GM19351 (cell line): ENCODE measurements at regions not wholly inside any gene's neighbourhood (a gene's known extent, or its start where the extent isn't known, plus 50 kb on each side); places are given as distances from the start of the nearest gene placed in this dataset.

ENCODE experiments used
- ATAC-seq: cut with Tn5 transposase; IDR thresholded peaks from one replicate; pipeline ENCODE4 v1.9.1; 2021; ENCODE audit warnings: mild to moderate bottlenecking, moderate library complexity; ENCODE audit not compliant: unreplicated experiment

- no peak for ATAC-seq
Measured at GRCh38 chr6:142558786-142559185, 257.0 kb downstream of the ADGRG6 start.

GRCh38 chr6:142561511-142562265 is 259.9 kb downstream of the ADGRG6 start:
- no peak for ATAC-seq

- no peak for ATAC-seq
Measured at GRCh38 chr6:142562865-142563264, 261.1 kb downstream of the ADGRG6 start.

DNA sequence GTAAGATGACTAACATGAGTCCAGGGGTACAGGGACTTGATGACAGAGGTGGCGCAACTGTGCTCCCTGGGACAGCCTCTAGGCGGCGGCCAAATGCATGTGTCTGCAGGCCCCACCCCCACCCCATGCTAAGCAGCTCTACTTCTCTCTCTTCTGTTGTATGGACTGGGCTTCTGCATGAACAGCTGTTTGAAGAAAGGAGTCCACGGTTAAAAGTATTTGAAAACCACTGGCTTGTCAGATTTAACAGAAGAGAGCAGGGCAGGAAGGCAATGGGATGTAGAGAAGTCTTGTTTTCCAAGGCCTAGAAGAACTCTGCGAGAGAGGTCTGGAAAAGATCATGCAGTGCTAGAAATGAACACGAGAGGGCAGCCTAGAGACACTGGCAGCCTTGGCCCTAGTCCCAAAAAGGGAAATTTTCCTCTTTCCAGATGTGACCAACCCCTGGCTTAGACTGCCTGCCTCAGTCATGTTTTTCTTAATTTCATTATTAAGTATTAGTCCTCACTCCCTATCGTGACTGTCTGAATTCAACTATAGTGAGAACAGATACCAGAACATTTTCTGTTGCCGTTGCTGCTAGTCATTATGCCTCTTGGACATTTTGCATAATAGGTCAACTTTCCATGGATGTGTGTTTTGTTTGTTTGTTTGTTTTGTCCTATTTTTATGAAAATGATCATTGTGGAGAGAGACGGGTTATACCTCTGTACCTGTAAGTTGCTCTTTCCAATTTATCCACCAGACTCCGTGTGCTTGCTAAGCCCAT is 265.0 kb downstream of the ADGRG6 start:
- ATAC-seq: peak; percentile 53

- no peak for ATAC-seq
Measured at GRCh38 chr6:142567461-142567860, 265.7 kb downstream of the ADGRG6 start.

- no peak for ATAC-seq
Measured at GRCh38 chr6:142568857-142569597, 267.2 kb downstream of the ADGRG6 start.

- no peak for ATAC-seq
Measured at GRCh38 chr6:142569676-142570075, 267.9 kb downstream of the ADGRG6 start.

GRCh38 chr6:142570221-142570671 is 268.4 kb downstream of the ADGRG6 start:
- ATAC-seq: no peak

- no peak for ATAC-seq
Measured at GRCh38 chr6:142592876-142593275, 291.1 kb downstream of the ADGRG6 start.

GRCh38 chr6:142597836-142598235 is 296.0 kb downstream of the ADGRG6 start:
- no peak for ATAC-seq

DNA sequence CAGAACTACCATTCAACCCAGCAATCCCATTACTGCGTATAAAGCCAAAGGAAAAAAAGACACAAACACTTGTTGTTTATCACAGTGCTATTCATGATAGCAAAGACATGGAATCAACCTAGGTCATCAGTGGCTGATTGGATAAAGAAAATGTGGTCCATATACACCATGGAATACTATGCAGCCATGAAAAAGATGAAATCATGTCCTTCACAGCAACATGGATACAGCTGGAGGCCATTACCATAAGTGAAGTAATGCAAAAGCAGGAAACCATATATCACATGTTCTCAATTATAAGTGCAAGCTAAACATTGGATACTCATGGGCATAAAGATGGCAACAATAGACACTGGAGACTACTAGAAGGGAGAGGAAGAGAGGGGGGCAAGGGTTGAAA is 299.6 kb downstream of the ADGRG6 start:
- no peak for ATAC-seq

DNA sequence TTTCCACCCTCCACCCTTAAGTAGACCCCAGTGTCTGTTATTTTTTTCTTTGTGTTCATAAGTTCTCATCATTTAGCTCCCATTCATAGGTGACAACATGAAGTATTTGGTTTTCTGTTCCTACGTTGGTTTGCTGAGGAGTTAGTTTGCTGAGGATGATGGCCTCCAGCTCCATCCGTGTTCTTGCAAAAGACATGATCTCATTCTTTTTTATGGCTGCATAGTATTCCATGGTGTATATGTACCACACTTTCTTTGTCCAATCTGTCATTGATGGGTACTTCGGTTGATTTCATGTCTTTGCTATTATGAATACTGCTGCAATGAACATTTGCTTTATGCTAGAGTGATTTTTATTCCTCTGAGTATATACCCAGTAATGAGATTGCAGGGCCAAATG is 301.2 kb downstream of the ADGRG6 start:
- no peak for ATAC-seq

GRCh38 chr6:142605922-142606485 is 304.2 kb downstream of the ADGRG6 start:
- no peak for ATAC-seq

GRCh38 chr6:142612956-142613355 is 311.1 kb downstream of the ADGRG6 start:
- no peak for ATAC-seq

GRCh38 chr6:142613981-142614380 is 312.2 kb downstream of the ADGRG6 start:
- ATAC-seq: no peak

DNA sequence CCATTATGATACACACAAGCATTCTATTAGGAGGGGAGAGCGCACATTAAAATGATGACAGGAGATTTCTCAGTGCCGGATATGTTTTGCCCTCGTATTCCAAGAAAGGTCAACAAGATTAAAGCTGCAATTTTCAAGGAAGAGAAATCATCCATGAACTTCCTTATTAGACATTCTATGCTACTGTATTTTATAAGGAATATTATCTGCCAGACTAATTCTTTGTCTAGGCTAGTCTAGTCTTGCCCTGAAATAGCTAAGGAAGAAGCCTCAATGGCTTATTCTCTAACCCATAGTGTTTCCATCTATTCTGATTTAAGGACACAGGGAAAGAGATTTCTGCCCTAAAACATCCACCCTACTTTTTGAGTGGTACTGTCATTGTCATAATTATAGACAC is 315.4 kb downstream of the ADGRG6 start:
- ATAC-seq: no peak

DNA sequence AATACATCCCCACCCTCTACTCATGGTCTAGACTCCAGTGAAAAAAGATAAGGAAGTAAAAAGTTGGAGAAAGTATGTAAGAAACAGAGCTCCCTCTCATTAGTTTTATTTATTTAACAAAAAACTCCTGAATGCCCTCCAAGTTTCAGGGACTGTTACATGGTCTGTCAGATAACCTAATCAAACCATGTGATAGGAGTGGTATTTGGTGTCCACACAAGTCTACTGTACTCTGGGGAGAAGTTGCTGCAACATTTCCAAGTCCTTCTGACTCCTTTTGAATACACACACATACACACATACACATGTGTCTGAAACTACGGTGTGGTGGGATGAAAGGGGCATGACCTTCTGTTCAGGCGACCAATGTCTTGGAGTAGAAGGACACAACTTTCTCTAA is 320.0 kb downstream of the ADGRG6 start:
- ATAC-seq: no peak

DNA sequence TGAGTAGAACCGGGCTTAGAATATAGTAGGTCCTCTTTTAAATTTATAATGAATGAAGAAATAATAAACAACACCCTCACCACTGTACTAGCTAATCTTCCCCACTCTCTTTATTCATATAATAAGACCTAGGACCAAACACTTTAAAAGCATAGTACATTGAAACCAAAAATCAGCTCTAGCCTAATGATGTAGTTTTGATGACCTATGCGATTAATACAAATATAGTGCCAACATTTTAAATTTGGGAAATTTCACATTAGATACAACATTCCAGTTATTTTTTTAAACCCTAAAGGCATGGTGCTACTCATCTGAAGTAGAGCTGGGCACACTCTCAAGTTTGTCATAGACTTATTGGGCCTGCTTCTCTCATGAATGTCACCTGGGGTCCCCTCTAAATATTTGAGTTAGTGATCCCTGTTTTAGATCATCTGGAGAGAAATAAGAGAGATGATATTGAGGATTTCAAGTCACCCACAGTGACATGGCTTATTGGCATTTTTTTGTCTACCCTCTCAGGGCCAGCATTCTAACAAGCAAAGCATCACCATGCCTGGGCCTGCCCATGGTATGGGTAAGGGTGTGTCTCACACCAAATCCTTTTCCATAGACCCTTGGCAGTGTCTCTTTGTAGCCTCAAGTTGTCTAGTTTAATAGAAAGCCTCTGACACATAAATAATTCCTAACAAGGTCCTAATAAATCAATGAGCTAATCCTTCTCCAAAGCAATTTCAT is 319.8 kb downstream of the HIVEP2 start:
- ATAC-seq: no peak

- ATAC-seq: peak; percentile 71
Measured at GRCh38 chr6:142627474-142627873, 317.5 kb downstream of the HIVEP2 start.

GRCh38 chr6:142631517-142632385 is 313.2 kb downstream of the HIVEP2 start:
- no peak for ATAC-seq
